ENCODE measurements at regions not wholly inside any gene's neighbourhood (a gene's known extent, or its start where the extent isn't known, plus 50 kb on each side); places are given as distances from the start of the nearest gene placed in this dataset.

DNA sequence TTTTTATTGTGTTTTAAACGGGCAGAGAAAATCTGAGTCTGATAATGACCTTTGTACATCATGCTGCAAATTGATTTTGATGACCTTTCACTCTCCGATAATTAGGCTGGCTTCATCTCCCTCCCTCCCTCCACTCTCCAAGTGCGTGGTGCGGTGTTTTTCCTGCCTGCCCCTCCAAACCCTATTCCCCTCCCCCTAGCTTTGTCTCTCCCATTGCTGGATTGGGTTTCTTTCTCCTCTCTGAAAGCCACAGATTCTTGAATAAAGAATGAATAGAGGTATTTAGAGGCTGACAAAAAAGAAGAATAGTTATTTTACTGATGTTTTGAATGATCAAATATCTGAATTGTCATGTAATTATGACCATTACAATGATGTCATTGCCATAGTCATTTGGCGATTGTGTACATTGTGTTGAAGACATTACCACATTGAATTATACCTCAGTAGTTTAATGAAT, 571.1 kb upstream of the ZNF608 start:
- peak; percentile 13 for DNase-seq (ENCODE audit: low read depth, low spot score)

DNA sequence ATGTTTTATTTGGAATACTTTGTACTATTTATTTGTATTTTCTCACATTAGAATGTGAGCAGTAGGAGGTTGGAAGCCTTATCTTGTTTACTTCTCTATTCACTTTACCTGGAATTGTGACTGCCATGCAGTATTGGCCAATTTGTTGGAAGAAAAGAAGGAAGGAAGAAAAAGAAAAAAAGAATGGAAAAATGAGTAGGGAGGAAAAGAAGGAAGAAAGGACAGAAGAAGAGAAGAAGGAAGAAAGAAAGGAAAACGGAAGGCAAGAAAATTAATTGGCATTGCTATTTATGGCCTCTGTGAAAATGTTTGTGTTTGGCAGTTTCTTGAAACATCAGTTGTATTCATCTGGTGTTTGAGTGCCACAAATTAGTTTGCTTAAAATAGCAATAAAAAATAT, 575.2 kb upstream of the ZNF608 start:
- no peak for DNase-seq (ENCODE audit: low read depth, low spot score)

DNA sequence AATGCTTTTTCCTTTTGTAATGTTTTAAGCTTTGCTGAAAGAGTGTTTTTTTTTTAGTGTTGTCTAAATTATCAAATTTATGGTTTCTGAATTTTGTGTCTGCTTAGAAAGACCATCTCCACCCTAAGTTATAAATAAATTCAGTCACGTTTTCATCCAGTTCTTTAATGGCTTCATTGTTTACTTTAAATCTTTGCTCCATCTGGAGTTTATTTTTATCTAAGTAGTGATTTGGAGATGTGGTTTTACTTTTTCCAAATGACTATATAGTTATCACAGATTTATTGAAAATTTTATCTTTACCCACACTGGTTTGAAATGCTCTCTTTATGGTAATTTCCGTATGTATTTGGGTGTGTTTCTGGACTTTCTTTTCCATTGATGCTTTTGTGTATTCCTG, 577.2 kb upstream of the ZNF608 start:
- DNase-seq (ENCODE audit: low read depth, low spot score), result no peak

DNA sequence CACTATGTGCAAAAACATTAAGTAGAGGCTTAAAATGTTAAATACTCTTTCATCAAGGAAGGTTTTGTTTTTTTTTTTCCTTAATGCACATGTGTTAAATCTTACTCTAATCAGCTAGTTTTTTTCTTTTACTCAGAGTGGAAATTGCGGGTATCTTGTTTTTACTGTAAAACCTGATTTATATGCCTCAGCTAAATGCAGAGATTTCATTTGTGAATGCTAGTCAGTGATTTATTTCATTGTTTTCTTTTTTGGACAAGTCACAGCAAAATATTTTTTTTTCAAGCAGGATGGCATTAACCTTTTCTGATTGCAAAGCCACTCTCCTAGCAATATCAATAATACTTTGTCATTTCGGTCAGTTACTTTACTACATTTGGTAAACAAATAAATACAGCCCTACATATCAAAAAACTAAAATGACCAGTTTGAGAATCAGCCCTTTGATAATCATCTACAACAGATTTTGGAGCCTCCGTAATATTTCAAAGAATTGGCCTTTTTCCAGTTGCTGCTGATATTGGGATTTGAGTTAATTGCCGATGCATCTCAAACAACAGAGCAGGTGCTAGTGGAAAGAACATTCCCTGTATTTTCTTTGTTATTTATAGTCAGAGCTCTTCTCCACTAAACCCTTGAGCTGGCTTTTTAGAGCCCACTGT, 579.2 kb upstream of the ZNF608 start:
- no peak for DNase-seq (ENCODE audit: low read depth, low spot score)

DNA sequence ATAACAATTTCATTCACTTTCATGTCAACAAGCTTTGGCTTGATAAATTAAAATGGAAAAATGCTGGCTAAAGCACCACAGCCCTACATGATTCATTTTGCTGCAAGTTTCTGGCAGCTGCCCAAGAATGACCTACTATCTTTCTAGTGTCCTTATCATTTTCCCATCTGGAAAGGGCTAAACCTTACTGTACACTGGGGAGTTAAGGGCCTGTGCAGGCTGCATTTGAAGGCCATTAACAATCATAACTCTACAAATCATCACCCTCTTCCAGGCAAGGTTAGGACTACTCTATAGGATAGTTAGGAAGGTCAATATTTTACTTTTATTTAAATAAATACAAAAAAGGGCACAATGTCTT, 579.7 kb upstream of the ZNF608 start:
- peak; percentile 73 for DNase-seq (ENCODE audit: low read depth, low spot score)

DNA sequence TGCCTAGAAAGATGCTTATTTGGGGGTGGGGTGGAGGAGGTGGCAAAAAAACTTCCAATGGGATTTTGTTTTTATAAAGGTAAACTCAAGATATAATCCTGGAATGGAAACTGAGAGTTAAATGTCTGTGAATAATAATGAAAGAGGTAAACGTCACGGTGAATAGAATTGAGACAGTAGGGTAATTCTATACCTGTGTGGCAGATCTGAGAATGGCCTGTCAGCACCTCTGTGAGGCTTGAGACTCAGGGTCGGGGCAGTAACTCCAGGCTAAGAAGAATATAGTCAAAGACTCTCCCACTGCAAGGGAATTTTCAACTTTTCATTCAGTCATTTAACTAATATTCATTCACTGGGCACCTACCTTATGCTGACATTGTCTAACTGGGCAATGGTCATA, 581.2 kb upstream of the ZNF608 start:
- DNase-seq (ENCODE audit: low read depth, low spot score), result no peak

DNA sequence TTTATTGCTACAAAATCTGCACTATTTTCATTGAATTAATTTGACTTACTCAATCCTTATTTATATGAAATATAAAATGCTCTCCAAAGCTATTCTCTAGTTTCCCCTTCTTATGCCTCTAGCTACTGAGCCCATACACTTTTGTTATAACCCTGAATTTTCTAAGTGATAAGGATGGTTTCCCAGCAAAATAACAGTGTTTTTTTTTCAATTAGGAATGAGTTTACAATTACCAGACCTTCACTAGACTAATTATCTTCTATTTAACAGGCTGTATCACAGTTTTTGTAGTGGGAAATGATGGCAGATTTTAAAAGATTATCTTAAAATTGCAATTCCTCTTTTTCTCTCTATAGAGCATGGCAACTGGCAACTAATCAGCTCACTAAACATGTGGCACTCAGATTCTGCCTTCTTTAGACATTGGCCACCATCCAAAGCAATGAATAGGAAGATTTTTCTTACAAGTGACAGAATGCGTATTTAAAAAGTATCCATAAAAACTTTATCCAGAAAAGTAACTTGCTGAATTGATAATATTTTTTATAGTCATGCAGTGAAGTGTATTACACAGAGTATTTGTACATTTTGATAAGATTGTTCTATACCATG, 585.7 kb upstream of the ZNF608 start:
- no peak for DNase-seq (ENCODE audit: low read depth, low spot score)

DNA sequence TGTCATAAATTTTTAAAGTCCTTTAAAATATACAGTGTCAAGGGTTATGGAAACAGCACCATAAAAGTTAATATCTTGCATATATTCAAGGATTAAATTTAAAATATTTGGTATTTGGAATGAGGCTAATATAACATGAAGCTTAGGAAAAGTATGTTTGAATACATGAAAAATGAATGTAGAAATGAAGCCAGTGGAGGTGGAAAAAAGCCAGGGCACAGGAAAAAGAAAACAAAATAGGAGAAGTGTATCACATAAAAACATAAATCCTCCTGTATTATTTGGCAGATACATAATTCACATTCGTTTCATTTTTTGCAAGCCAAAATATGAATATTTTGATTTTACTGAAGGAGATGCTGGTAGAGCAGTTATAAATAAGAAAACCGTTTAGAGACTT, 587.0 kb upstream of the ZNF608 start:
- DNase-seq (ENCODE audit: low read depth, low spot score), result no peak

DNA sequence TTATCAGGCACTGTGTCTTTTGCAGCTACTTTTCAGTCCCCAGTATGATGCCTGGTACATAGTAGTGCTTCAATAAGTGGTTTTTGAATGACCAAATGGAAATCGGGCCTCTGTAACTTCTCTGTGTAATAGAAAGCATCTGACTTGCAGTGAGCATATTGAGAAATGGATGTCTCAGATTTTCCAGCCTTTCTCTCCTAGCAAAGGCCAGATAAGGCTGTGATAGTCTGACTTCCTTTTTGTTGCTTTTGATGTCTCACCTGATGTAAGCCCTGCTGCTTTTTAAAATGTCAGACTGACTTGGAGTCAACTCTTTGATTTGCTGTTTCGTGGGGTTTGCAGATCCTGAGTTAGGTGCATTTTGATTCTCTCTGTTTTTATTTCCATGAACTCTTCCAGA, 590.0 kb upstream of the ZNF608 start:
- no peak for DNase-seq (ENCODE audit: low read depth, low spot score)

DNA sequence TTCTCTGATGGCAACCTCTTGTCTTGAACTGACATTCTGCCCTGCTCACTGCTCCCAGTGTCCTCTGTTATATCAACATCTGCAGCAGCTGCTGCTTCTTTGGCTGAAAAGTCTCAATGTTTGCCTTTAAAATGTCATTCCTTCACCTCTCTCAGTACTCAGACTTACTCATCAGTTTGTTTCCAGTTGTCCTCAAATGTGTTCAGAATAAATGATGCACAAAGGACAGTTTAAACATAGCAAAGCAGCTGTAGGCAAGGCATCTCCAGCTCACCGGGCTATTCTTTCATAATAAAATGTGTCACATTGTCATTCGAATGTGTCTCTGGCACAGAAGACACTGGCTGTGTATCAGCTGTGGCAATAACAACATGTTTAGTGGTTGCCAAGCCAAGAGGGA, 590.9 kb upstream of the ZNF608 start:
- DNase-seq (ENCODE audit: low read depth, low spot score), result no peak

DNA sequence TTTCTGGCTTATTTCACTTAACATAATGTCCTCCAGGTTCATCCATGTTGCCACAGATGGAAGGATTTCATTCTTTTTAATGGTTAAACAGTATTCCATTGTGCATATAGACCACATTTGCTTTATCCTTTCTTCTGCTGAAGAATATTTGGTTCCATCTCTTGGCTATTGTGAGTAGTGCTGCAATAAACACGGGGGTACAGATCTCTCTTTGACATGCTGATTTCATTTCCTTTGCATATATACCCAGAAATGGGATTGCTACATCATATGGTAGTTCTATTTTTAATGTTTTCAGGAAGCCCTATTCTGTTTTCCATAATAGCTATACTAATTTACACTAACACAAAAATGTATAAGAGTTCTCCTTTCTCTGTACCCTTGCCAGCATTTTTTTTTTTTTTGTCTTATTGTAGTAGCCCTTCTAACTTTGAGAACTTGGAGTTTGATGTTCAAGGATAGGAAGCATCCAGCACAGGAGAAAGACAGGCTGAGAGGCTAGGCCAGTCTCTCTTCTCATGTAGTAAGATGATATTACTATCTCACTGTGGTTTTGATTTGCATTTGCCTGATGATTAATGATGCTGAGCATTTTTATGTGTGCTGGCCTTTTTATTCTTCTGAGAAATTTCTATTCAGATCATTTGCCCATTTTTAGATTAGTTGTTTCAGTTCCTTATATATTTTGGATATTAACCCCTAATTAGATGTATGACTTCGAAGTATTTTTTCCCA, 592.2 kb upstream of the ZNF608 start:
- no peak for DNase-seq (ENCODE audit: low read depth, low spot score)

DNA sequence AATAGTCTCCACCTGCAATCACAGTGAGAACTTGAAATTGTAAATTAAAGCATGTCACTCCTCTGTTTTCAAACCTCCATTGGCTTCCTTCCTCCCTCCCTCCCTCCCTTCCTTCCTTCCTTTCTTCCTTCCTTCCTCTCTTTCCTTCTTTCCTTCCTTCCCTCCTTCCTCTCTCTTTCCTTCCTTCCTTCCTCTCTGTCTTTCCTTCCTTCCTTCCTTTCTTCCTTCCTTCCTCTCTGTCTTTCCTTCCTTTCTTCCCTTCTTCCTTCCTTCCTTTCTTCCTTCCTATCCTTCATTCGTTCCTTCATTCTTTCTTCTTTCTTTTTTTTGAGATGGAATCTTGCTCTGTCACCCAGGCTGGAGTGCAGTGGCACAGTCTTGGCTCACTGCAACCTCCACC, 595.0 kb upstream of the ZNF608 start:
- DNase-seq (ENCODE audit: low read depth, low spot score), result no peak

DNA sequence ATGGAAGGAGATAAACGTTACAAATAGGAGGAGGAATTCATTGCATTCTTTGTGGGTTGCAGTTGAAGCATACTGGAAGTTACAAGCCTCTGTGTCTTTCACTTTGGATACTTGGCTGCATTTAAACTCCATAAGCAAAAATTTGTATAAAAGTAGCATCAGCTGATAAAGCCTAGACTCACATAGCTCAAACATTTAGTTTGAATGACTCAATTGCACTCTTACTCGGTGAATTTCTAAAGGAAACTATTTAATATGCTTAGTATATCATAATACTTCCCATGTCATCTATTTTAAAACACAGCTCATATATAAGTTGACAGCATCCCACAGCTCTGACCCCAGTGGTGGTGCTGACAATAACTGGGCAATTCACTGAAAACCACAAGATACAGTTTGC, 596.6 kb upstream of the ZNF608 start:
- peak; percentile 68 for DNase-seq (ENCODE audit: low read depth, low spot score)

DNA sequence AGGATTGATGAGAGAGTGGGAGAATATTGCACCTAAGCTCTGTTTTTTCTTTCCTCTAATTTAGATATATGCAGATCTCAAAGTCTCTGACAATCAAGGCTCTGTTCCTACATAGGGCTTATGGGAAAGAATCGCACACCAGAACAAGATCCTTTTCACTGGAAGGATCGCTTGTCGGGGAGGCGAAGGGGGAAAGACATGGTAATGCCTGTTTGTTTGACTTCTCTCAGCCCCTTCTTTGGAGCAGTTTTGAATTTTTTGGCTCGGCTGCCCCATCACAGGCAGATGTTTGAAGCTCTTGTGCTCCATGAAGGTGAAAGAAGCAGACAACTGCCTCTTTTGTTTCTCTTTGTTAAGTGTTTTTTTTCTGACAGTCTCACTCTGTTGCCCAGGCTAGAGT, 599.9 kb upstream of the ZNF608 start:
- DNase-seq (ENCODE audit: low read depth, low spot score), result no peak

DNA sequence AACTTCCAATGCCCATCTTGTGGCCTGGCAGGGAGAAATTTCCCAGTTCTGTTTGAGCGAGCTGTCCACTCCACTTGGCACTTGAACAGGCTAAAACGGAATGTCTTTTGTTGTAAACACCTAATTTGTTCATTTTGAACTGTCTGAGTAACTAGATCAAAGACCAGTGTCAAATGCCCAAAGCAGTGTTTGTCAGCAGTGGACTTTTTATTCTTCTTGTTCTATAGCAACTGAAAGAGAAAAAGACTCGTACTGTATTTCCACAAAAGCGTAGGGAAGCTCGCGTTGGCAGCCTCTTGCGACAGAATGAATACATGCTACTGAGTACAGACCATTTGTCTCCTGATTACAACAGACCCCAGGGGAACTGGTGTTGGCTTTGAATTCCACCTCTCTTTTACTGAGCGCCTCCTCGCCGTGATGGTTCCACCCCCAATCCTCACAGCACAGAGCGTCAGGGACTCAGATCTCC, 601.8 kb upstream of the ZNF608 start:
- DNase-seq (ENCODE audit: low read depth, low spot score), result peak; percentile 68

DNA sequence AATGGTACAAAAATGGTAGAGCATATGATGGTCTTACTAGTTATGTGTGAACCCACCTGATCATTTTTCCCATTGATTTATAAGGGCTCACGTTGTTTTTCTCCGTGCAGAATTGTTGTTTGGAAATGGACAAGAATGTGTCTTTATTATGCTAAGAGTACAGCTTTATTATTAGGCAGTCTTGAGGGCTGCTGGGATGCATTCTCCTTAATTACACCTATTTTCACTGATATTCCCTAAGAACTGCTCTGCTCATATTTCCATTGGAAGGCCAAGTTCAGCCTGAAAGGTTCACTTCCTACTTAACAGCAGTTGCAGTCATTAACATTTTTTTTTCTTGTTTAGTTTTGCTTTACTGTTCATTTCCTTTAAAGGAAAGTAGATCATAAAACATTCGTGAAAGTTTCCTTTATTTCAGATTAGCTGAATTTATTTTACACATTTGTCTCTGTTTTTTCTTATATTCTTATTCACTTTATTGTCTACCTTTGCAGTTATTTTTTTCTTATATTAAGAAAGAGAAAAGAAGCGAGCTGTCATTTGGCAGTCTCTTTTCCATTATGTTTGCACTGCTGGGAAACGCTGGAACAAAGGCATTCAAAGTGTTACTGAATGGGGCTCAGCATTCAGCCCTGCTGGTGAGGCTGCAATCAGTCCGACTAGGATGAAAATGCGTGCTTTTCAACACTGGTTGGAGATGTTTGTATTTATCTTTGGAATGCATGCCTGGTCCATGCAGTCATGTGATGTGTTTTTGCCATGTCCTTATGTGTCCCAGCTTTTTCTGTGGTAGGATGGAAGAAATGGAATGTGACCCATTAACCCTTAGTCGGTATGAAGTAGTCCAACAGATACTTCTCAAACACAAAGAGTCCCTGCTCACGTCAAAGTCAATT, 602.7 kb upstream of the ZNF608 start:
- DNase-seq (ENCODE audit: low read depth, low spot score), result peak; percentile 60

DNA sequence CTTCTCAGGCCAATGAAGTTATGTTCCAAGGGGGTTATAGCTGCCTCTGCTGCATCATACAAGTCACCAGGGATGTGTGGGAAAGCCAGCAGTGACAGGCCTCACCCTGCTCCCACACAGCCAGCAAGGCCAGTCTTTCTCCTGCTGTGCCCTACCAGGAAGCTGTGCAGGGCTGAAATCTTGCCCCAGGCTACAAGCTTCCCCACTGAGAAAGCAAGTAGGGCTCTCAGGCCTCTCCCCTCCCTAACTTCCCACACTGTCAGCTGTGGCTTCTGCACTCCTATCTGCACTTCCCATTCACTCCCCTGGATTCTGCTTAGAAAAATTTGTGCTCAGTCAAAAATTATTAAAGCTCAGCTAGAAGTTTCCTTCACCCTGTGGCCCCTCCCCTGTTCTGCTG, 611.2 kb upstream of the ZNF608 start:
- DNase-seq (ENCODE audit: low read depth, low spot score), result no peak

DNA sequence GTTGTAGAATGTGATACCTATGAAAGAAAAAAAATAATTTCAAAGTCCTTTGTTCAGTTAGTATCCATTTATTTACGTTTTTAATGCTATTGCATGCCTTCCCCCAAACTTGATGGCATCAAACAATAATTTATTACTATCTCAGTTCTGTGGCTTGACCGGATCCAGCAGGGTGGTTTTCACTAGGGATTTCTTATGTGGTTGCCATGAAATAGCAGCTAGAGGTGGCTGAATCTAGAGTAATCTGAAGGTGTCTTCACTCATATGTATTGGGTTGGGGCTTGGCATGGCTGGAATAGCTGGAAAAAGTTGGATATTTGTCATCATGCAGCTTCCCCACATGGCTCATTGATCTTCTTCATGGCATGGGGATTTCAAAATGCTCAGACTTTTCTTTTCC, 619.3 kb upstream of the ZNF608 start:
- no peak for DNase-seq (ENCODE audit: low read depth, low spot score)

DNA sequence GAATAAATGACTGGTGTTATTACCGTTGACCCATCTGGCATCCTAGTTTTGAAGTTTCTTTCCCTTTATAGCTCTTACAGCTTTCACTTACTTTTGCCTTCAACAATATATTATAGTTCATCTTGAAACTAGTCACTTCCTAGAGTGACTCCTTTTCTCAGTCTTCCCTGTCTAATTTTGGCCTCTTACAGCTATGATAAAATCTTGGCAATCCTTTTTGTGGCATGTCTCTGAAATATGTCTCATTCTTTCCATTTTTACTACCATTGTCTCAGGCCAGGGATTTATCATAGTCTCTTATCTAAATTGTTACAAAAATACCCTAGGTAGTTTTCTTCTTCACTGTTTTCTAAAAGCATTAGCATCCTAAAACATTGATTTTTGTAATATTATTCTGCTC, 621.3 kb upstream of the ZNF608 start:
- no peak for DNase-seq (ENCODE audit: low read depth, low spot score)

DNA sequence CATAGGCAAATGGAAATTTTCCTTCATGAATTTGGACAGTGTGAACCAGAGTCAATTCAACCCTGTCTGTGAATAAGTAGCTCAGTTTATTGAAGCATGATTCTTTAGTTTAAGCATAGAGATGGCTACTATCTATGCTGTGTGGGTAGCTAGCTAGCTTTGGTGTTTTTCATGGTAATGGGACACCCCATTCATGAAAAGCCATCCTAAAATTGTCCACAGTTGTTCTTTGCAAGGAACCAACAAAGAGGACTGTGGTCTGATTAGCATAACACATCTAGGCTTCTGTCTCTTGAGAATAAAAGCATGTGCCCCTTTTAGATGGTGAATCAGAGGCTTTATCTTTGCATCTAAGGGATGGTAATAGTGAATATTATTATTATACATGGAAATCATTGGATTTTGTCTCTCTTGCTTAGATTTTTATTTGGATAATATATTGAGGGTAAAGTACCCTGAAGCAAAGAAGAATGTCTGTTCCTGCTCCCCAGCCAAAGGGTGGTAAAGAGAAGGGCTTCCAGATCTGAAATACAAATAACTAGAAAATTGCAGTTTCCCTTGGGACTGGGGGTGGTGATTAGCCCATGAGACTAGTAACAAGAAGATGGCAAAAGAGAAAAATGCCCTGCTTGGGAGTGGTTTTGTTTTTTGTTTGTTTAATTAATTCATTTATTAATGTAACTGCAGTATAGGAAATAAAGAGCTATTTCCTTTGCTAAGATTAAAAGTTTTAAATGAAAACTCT, 624.2 kb upstream of the ZNF608 start:
- DNase-seq (ENCODE audit: low read depth, low spot score), result no peak
